GM10266 (cell line): ENCODE measurements at regions not wholly inside any gene's neighbourhood (a gene's known extent, or its start where the extent isn't known, plus 50 kb on each side); places are given as distances from the start of the nearest gene placed in this dataset.
"Not testable (repeated sequence)": the region's sequence is repeated elsewhere in the genome, so short reads cannot be mapped to it uniquely, and the experiment has no call there.

Experiments
- DNase-seq: peaks from one replicate; pipeline ENCODE4 v3.0.0; 2012; ENCODE audit errors: extremely low spot score
- TF ChIP-seq, protein P1 (sequence below): IDR thresholded peaks from 2 replicates; pipeline ENCODE4 v1.5.1; 2012; ENCODE audit warnings: mild to moderate bottlenecking, low read depth; ENCODE audit not compliant: control insufficient read depth, insufficient read depth; ENCODE audit errors: missing control alignments

- TF ChIP-seq, protein P1, sequence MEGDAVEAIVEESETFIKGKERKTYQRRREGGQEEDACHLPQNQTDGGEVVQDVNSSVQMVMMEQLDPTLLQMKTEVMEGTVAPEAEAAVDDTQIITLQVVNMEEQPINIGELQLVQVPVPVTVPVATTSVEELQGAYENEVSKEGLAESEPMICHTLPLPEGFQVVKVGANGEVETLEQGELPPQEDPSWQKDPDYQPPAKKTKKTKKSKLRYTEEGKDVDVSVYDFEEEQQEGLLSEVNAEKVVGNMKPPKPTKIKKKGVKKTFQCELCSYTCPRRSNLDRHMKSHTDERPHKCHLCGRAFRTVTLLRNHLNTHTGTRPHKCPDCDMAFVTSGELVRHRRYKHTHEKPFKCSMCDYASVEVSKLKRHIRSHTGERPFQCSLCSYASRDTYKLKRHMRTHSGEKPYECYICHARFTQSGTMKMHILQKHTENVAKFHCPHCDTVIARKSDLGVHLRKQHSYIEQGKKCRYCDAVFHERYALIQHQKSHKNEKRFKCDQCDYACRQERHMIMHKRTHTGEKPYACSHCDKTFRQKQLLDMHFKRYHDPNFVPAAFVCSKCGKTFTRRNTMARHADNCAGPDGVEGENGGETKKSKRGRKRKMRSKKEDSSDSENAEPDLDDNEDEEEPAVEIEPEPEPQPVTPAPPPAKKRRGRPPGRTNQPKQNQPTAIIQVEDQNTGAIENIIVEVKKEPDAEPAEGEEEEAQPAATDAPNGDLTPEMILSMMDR: no peak
Observed at GRCh38 chr1:38585971-38586370, 273.6 kb downstream of the RRAGC start.

DNA sequence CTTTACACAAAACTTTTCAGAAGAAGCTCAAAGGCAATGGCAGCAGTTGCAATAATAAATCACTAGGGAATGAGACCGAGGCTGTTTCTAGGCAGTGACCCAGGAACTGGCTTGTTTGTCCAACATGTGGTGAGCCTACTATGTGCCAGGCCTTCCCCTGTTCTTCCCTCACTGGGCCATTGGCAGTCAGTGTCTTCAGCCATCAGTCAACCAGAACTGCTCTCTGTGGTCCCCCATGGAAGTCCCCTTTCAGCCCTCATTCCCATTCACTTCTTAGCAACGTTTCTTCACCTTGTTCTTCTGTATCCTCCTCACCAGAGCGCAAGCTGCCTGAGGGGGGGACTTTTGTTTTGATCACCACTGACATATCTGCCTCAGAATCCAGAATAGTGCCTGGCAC is 274.1 kb downstream of the RRAGC start:
- TF ChIP-seq, protein P1: no peak
- no peak for DNase-seq

More at GRCh38 chr1:38585971-38586370, 273.6 kb downstream of the RRAGC start:
- no peak for DNase-seq

DNA sequence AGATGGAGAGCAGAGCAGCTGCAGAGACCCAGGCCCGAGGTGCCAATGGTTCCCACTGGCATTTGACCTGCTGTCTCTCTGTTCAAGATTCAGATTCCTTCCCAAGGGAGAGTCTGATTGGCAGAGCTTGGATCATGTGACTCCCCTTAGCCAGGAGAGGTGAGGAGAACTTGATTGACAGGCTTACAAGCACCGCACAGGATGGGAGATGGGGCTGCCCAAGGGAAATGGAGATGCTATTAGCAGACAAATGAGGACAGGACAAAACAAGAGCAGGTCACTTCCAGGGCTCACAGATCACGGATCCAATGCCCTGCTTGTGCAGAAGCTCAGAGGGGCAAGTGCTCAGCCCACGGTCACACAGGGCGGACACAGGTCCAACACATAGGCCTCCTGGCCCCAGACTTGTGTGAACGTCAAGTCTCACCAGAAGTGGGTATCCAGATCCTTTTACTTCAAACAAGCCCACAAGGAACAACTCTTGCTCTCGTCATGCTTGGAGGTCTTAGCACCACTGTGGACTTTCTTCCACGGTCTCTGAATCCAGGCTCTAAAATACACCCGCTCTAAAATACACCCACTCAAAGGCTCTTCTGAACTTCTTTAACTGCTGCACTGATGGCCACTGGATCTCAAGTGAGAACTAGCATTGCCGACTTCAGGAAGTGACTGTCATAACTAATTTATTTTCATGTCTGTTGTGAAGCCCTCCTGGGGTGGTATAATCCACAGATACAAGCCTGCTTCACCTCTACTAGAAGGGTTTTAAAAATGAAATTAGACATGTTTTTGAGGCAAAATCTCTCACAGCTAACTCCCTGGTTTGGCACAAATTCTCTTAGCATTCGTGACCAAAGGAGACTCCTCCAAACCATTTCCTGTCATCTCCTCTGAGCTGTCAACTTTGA is 274.9 kb downstream of the RRAGC start:
- DNase-seq: no peak
- TF ChIP-seq, protein P1: no peak

- DNase-seq: not testable (repeated sequence)
Observed at GRCh38 chr1:38583287-38583686, 276.3 kb downstream of the RRAGC start.

DNA sequence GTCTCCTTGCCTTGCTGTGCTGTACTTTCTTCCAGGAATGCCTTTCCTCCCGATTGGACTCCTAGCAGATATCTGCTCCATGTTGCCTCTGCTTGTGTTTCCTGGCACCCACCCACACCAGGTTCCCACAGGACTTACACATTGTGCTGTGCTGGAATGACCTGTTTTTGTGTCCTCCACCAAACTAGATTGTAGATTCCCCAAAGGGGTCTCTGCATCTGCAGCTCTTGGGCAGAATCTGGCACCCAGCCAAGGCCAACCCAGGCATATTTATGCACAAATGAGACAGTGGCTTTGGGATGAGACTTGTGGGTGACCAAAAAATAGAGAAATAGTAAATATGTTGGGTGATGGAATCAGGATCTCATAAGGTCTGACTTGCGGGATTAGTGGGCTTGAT is 278.2 kb downstream of the RRAGC start:
- TF ChIP-seq, protein P1: no peak
- no peak for DNase-seq

DNA sequence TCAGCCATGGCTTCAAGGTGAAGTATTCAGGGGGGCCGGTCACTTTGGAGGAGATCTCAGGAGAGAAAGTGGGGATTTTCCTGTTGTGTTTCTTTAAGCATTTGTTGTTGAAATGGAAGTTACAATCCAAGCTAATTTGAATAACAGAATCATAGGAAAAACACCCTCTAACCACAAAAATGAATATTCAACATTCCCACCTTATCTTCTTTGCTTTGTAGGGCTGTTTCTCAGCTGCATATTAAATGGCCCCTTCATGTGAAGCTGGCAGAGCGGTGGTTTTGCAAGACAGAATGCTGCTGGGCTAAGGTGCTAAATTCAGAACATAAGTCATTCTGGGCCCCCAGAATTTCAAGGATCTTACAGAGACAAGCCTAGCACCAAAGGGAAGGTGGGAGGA is 279.0 kb downstream of the RRAGC start:
- TF ChIP-seq, protein P1: no peak
- no peak for DNase-seq

DNA sequence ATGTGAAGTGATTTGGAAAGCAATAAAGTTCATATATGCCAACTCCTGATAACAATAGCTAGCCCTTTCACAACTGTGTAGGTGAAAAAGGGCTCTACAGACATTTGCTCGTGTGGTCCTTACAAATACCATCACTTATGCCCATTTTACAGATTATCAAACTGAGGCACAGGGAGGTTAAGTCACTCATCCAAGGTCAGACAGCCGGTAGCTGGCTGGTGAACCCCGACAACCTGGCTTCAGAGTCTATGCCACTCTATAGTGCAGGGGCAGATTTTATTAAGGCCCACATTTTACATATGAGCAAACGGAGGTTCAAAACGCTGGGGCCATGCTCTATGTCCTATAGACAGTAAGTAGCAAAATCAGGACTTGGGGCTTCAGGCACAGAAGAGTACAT is 280.5 kb downstream of the RRAGC start:
- DNase-seq: no peak
- TF ChIP-seq, protein P1: no peak
